ENCODE measurements at regions not wholly inside any gene's neighbourhood (a gene's known extent, or its start where the extent isn't known, plus 50 kb on each side); places are given as distances from the start of the nearest gene placed in this dataset.
A peak's percentile ranks its signal among the peaks of the same experiment; 100 is the strongest.
"Not testable (repeated sequence)": the region's sequence is repeated elsewhere in the genome, so short reads cannot be mapped to it uniquely, and the experiment has no call there.

GRCh38 chr16:29578898-29579297 is 72.7 kb upstream of the NPIPB12 start:
- not testable (repeated sequence) for H3K4me1 Mint-ChIP-seq (ENCODE audit: unreplicated experiment); H3K27ac Mint-ChIP-seq (ENCODE audit: unreplicated experiment); H3K27me3 Mint-ChIP-seq (ENCODE audit: unreplicated experiment); H3K9me3 Mint-ChIP-seq (ENCODE audit: unreplicated experiment); H3K36me3 Mint-ChIP-seq (ENCODE audit: unreplicated experiment); DNase-seq (ENCODE audit: extremely low spot score, unreplicated experiment); H3K4me3 Mint-ChIP-seq (ENCODE audit: unreplicated experiment)

- H3K27me3 Mint-ChIP-seq (ENCODE audit: unreplicated experiment); H3K27ac Mint-ChIP-seq (ENCODE audit: unreplicated experiment); H3K4me3 Mint-ChIP-seq (ENCODE audit: unreplicated experiment); DNase-seq (ENCODE audit: extremely low spot score, unreplicated experiment); H3K36me3 Mint-ChIP-seq (ENCODE audit: unreplicated experiment); H3K9me3 Mint-ChIP-seq (ENCODE audit: unreplicated experiment): not testable (repeated sequence)
- H3K4me1 Mint-ChIP-seq (ENCODE audit: unreplicated experiment), result peaks cover 23% of the 10 kb centered on the region
Measured at GRCh38 chr16:29581764-29582163, 75.6 kb upstream of the NPIPB12 start.

GRCh38 chr16:29591919-29592318 is 71.1 kb upstream of the SPN start:
- H3K36me3 Mint-ChIP-seq (ENCODE audit: unreplicated experiment); H3K27me3 Mint-ChIP-seq (ENCODE audit: unreplicated experiment); H3K4me3 Mint-ChIP-seq (ENCODE audit: unreplicated experiment); DNase-seq (ENCODE audit: extremely low spot score, unreplicated experiment); H3K9me3 Mint-ChIP-seq (ENCODE audit: unreplicated experiment); H3K27ac Mint-ChIP-seq (ENCODE audit: unreplicated experiment): not testable (repeated sequence)
- H3K4me1 Mint-ChIP-seq (ENCODE audit: unreplicated experiment), result peaks cover 16% of the 10 kb centered on the region

GRCh38 chr16:29594269-29594925 is 68.7 kb upstream of the SPN start:
- H3K9me3 Mint-ChIP-seq (ENCODE audit: unreplicated experiment); H3K27me3 Mint-ChIP-seq (ENCODE audit: unreplicated experiment); H3K36me3 Mint-ChIP-seq (ENCODE audit: unreplicated experiment): not testable (repeated sequence)
- peak overlapping the region; percentile 92 for H3K4me3 Mint-ChIP-seq (ENCODE audit: unreplicated experiment)
- DNase-seq (ENCODE audit: extremely low spot score, unreplicated experiment), result peak; percentile 65
- peak overlapping the region; percentile 81 for H3K27ac Mint-ChIP-seq (ENCODE audit: unreplicated experiment)
- peaks cover 16% of the 10 kb centered on the region for H3K4me1 Mint-ChIP-seq (ENCODE audit: unreplicated experiment)

GRCh38 chr16:29594926-29595838 is 67.9 kb upstream of the SPN start:
- H3K36me3 Mint-ChIP-seq (ENCODE audit: unreplicated experiment); H3K27me3 Mint-ChIP-seq (ENCODE audit: unreplicated experiment); H3K9me3 Mint-ChIP-seq (ENCODE audit: unreplicated experiment): not testable (repeated sequence)
- peak overlapping the region; percentile 87 for H3K27ac Mint-ChIP-seq (ENCODE audit: unreplicated experiment)
- peak overlapping the region; percentile 75 for H3K4me3 Mint-ChIP-seq (ENCODE audit: unreplicated experiment)
- DNase-seq (ENCODE audit: extremely low spot score, unreplicated experiment), result peak; percentile 96
- H3K4me1 Mint-ChIP-seq (ENCODE audit: unreplicated experiment), result peaks cover 16% of the 10 kb centered on the region

GRCh38 chr16:29597030-29597429 is 66.0 kb upstream of the SPN start:
- peaks cover 21% of the 10 kb centered on the region for H3K4me1 Mint-ChIP-seq (ENCODE audit: unreplicated experiment)
- H3K4me3 Mint-ChIP-seq (ENCODE audit: unreplicated experiment); H3K9me3 Mint-ChIP-seq (ENCODE audit: unreplicated experiment); H3K27ac Mint-ChIP-seq (ENCODE audit: unreplicated experiment); H3K27me3 Mint-ChIP-seq (ENCODE audit: unreplicated experiment); H3K36me3 Mint-ChIP-seq (ENCODE audit: unreplicated experiment): not testable (repeated sequence)
- DNase-seq (ENCODE audit: extremely low spot score, unreplicated experiment), result peak; percentile 42

- peak; percentile 77 for DNase-seq (ENCODE audit: extremely low spot score, unreplicated experiment)
- H3K9me3 Mint-ChIP-seq (ENCODE audit: unreplicated experiment); H3K36me3 Mint-ChIP-seq (ENCODE audit: unreplicated experiment); H3K27me3 Mint-ChIP-seq (ENCODE audit: unreplicated experiment); H3K4me3 Mint-ChIP-seq (ENCODE audit: unreplicated experiment); H3K27ac Mint-ChIP-seq (ENCODE audit: unreplicated experiment): not testable (repeated sequence)
- peaks cover 27% of the 10 kb centered on the region for H3K4me1 Mint-ChIP-seq (ENCODE audit: unreplicated experiment)
Measured at GRCh38 chr16:29600111-29601000, 62.7 kb upstream of the SPN start.

GRCh38 chr16:29602247-29602625 is 60.8 kb upstream of the SPN start:
- not testable (repeated sequence) for H3K27me3 Mint-ChIP-seq (ENCODE audit: unreplicated experiment); H3K9me3 Mint-ChIP-seq (ENCODE audit: unreplicated experiment); H3K27ac Mint-ChIP-seq (ENCODE audit: unreplicated experiment); H3K4me3 Mint-ChIP-seq (ENCODE audit: unreplicated experiment); H3K36me3 Mint-ChIP-seq (ENCODE audit: unreplicated experiment)
- DNase-seq (ENCODE audit: extremely low spot score, unreplicated experiment), result peak; percentile 73
- peaks cover 27% of the 10 kb centered on the region for H3K4me1 Mint-ChIP-seq (ENCODE audit: unreplicated experiment)

- peak; percentile 23 for DNase-seq (ENCODE audit: extremely low spot score, unreplicated experiment)
- not testable (repeated sequence) for H3K27me3 Mint-ChIP-seq (ENCODE audit: unreplicated experiment); H3K9me3 Mint-ChIP-seq (ENCODE audit: unreplicated experiment); H3K4me3 Mint-ChIP-seq (ENCODE audit: unreplicated experiment); H3K36me3 Mint-ChIP-seq (ENCODE audit: unreplicated experiment); H3K27ac Mint-ChIP-seq (ENCODE audit: unreplicated experiment)
- H3K4me1 Mint-ChIP-seq (ENCODE audit: unreplicated experiment), result peaks cover 27% of the 10 kb centered on the region
Measured at GRCh38 chr16:29602683-29603088, 60.4 kb upstream of the SPN start.

GRCh38 chr16:29604631-29605549 is 58.2 kb upstream of the SPN start:
- not testable (repeated sequence) for H3K36me3 Mint-ChIP-seq (ENCODE audit: unreplicated experiment); DNase-seq (ENCODE audit: extremely low spot score, unreplicated experiment); H3K9me3 Mint-ChIP-seq (ENCODE audit: unreplicated experiment); H3K4me3 Mint-ChIP-seq (ENCODE audit: unreplicated experiment); H3K27me3 Mint-ChIP-seq (ENCODE audit: unreplicated experiment)
- Mint-ChIP-seq H3K27ac (ENCODE audit: unreplicated experiment) (peak overlapping the region; percentile 94), H3K4me1 (ENCODE audit: unreplicated experiment) (peaks cover 27% of the 10 kb centered on the region)

Measured in osteocyte (in vitro differentiated cells).